ACC112 (cell line): ENCODE measurements at regions not wholly inside any gene's neighbourhood (a gene's known extent, or its start where the extent isn't known, plus 50 kb on each side); places are given as distances from the start of the nearest gene placed in this dataset.

Source experiments
- H2AFZ ChIP-seq: fragments of 200-600 bp; sonication (generic); one replicate; pipeline ENCODE4 v1.6.0; 2017; ENCODE audit warnings: antibody characterized with exemption, low read length; ENCODE audit not compliant: unreplicated experiment
- H3K27ac ChIP-seq: fragments of 200-600 bp; sonication (generic); 2 replicates; pipeline ENCODE4 v1.5.1; 2014; ENCODE audit warnings: low read depth, mild to moderate bottlenecking, antibody characterized with exemption, low read length, moderate library complexity
- H3K27me3 ChIP-seq: fragments of 200-600 bp; sonication (generic); 2 replicates; pipeline ENCODE4 v1.6.1; 2014; ENCODE audit warnings: mild to moderate bottlenecking, antibody characterized with exemption, low read length, moderate library complexity, mixed read lengths; ENCODE audit not compliant: insufficient read depth
- H3K36me3 ChIP-seq: fragments of 200-600 bp; sonication (generic); 2 replicates; pipeline ENCODE4 v1.6.1; 2016; ENCODE audit warnings: mild to moderate bottlenecking, antibody characterized with exemption, low read length, moderate library complexity, mixed read lengths; ENCODE audit not compliant: insufficient read depth
- H3K4me1 ChIP-seq: fragments of 200-600 bp; sonication (generic); one replicate; pipeline ENCODE4 v1.6.1; 2016; ENCODE audit warnings: low read length, mixed read lengths; ENCODE audit not compliant: insufficient read depth, unreplicated experiment, control insufficient read depth
- H3K4me3 ChIP-seq: fragments of 200-600 bp; sonication (generic); 2 replicates; pipeline ENCODE4 v1.5.1; 2014; ENCODE audit warnings: mild to moderate bottlenecking, low read depth, low read length
- H3K79me2 ChIP-seq: fragments of 200-600 bp; sonication (generic); one replicate; pipeline ENCODE4 v1.6.0; 2016; ENCODE audit warnings: low read length; ENCODE audit not compliant: control insufficient read depth, unreplicated experiment, insufficient read depth

GRCh38 chr21:34022627-34023335 lies 50.6 kb upstream of the MRPS6 start:
- Histone ChIP-seq H2AFZ (no peak overlapping the region), H3K4me3 (no peak overlapping the region), H3K27me3 (no peaks in the 10 kb centered on the region), H3K79me2 (no peaks in the 10 kb centered on the region), H3K36me3 (no peaks in the 10 kb centered on the region), H3K27ac (no peak overlapping the region), H3K4me1 (peaks cover 11% of the 10 kb centered on the region)

- Histone ChIP-seq H3K36me3 (no peaks in the 10 kb centered on the region), H3K4me3 (no peak overlapping the region), H3K4me1 (peaks cover 10% of the 10 kb centered on the region), H2AFZ (no peak overlapping the region), H3K79me2 (no peaks in the 10 kb centered on the region), H3K27me3 (no peaks in the 10 kb centered on the region), H3K27ac (no peak overlapping the region)
Measured at GRCh38 chr21:34021726-34022125, 51.7 kb upstream of the MRPS6 start.

- no peaks in the 10 kb centered on the region for H3K27me3 ChIP-seq
- H2AFZ ChIP-seq: no peak overlapping the region
- H3K79me2 ChIP-seq: no peaks in the 10 kb centered on the region
- peaks cover 10% of the 10 kb centered on the region for H3K4me1 ChIP-seq
- H3K36me3 ChIP-seq: no peaks in the 10 kb centered on the region
- no peak overlapping the region for H3K27ac ChIP-seq
- H3K4me3 ChIP-seq: no peak overlapping the region
Measured at GRCh38 chr21:34020983-34021553, 52.3 kb upstream of the MRPS6 start.

GRCh38 chr21:34020005-34020847 lies 53.2 kb upstream of the MRPS6 start:
- Histone ChIP-seq H3K36me3 (no peaks in the 10 kb centered on the region), H3K27me3 (no peaks in the 10 kb centered on the region), H3K27ac (no peak overlapping the region), H3K4me3 (no peak overlapping the region), H2AFZ (no peak overlapping the region), H3K79me2 (no peaks in the 10 kb centered on the region), H3K4me1 (peaks cover 10% of the 10 kb centered on the region)

- no peaks in the 10 kb centered on the region for H3K27me3 ChIP-seq
- H3K4me3 ChIP-seq: no peak overlapping the region
- H3K36me3 ChIP-seq: no peaks in the 10 kb centered on the region
- peaks cover 10% of the 10 kb centered on the region for H3K4me1 ChIP-seq
- H3K27ac ChIP-seq: no peak overlapping the region
- no peak overlapping the region for H2AFZ ChIP-seq
- H3K79me2 ChIP-seq: no peaks in the 10 kb centered on the region
Measured at GRCh38 chr21:34019402-34019801, 54.0 kb upstream of the MRPS6 start.

GRCh38 chr21:34018910-34019309 lies 54.5 kb upstream of the MRPS6 start:
- Histone ChIP-seq H2AFZ (no peak overlapping the region), H3K79me2 (no peaks in the 10 kb centered on the region), H3K36me3 (no peaks in the 10 kb centered on the region), H3K4me1 (peaks cover 10% of the 10 kb centered on the region), H3K27me3 (no peaks in the 10 kb centered on the region), H3K27ac (no peak overlapping the region), H3K4me3 (no peak overlapping the region)

- H2AFZ ChIP-seq: no peak overlapping the region
- no peak overlapping the region for H3K4me3 ChIP-seq
- no peaks in the 10 kb centered on the region for H3K79me2 ChIP-seq
- no peaks in the 10 kb centered on the region for H3K27me3 ChIP-seq
- no peak overlapping the region for H3K27ac ChIP-seq
- H3K4me1 ChIP-seq: peaks cover 8% of the 10 kb centered on the region
- no peaks in the 10 kb centered on the region for H3K36me3 ChIP-seq
Measured at GRCh38 chr21:34018185-34018584, 55.2 kb upstream of the MRPS6 start.

GRCh38 chr21:34017039-34017961 lies 56.1 kb upstream of the MRPS6 start:
- no peak overlapping the region for H2AFZ ChIP-seq
- no peaks in the 10 kb centered on the region for H3K27me3 ChIP-seq
- no peaks in the 10 kb centered on the region for H3K79me2 ChIP-seq
- no peak overlapping the region for H3K4me3 ChIP-seq
- H3K27ac ChIP-seq: no peak overlapping the region
- no peaks in the 10 kb centered on the region for H3K36me3 ChIP-seq
- no peaks in the 10 kb centered on the region for H3K4me1 ChIP-seq

- Histone ChIP-seq H2AFZ (no peak overlapping the region), H3K79me2 (no peaks in the 10 kb centered on the region), H3K27me3 (no peaks in the 10 kb centered on the region), H3K36me3 (no peaks in the 10 kb centered on the region), H3K27ac (no peak overlapping the region), H3K4me1 (no peaks in the 10 kb centered on the region), H3K4me3 (no peak overlapping the region)
Measured at GRCh38 chr21:34012640-34013039, 60.7 kb upstream of the MRPS6 start.

- H3K4me3 ChIP-seq: no peak overlapping the region
- no peaks in the 10 kb centered on the region for H3K79me2 ChIP-seq
- H3K4me1 ChIP-seq: no peaks in the 10 kb centered on the region
Measured at GRCh38 chr21:34011660-34012059, 61.7 kb upstream of the MRPS6 start.

More at GRCh38 chr21:34011660-34012059, 61.7 kb upstream of the MRPS6 start:
- no peak overlapping the region for H3K27ac ChIP-seq
- H3K27me3 ChIP-seq: no peaks in the 10 kb centered on the region
- no peak overlapping the region for H2AFZ ChIP-seq
- no peaks in the 10 kb centered on the region for H3K36me3 ChIP-seq
